ENCODE measurements at regions not wholly inside any gene's neighbourhood (a gene's known extent, or its start where the extent isn't known, plus 50 kb on each side); places are given as distances from the start of the nearest gene placed in this dataset.
"Not testable (repeated sequence)": the region's sequence is repeated elsewhere in the genome, so short reads cannot be mapped to it uniquely, and the experiment has no call there.

- TF ChIP-seq CTCF (conservative IDR thresholded peaks at IDR 0.05) = no peak
- peaks cover 20% of the 10 kb centered on the region for H3K4me1 Mint-ChIP-seq
- H3K36me3 Mint-ChIP-seq (ENCODE audit: low read depth) = no peaks in the 10 kb centered on the region
- no peak overlapping the region for H3K4me3 Mint-ChIP-seq
- no peak overlapping the region for H3K27ac Mint-ChIP-seq (ENCODE audit: unreplicated experiment)
- no peaks in the 10 kb centered on the region for H3K9me3 Mint-ChIP-seq
- DNase-seq (ENCODE audit: low read depth, low spot score) = no peak
- no peaks in the 10 kb centered on the region for H3K27me3 Mint-ChIP-seq (ENCODE audit: low read depth)
Measured at GRCh38 chr20:48214601-48215000, 429.3 kb upstream of the SULF2 start.

GRCh38 chr20:48213635-48214034, 428.4 kb upstream of the SULF2 start:
- H3K9me3 Mint-ChIP-seq; H3K36me3 Mint-ChIP-seq (ENCODE audit: low read depth); H3K4me3 Mint-ChIP-seq; DNase-seq (ENCODE audit: low read depth, low spot score); H3K27me3 Mint-ChIP-seq (ENCODE audit: low read depth): not testable (repeated sequence)
- H3K4me1 Mint-ChIP-seq = peaks cover 28% of the 10 kb centered on the region
- H3K27ac Mint-ChIP-seq (ENCODE audit: unreplicated experiment) = peak overlapping the region; percentile 59

GRCh38 chr20:48212806-48213509, 427.7 kb upstream of the SULF2 start:
- Mint-ChIP-seq H3K27ac (ENCODE audit: unreplicated experiment) (peak overlapping the region; percentile 59), H3K4me1 (peaks cover 28% of the 10 kb centered on the region), H3K9me3 (no peaks in the 10 kb centered on the region), H3K36me3 (ENCODE audit: low read depth) (no peaks in the 10 kb centered on the region), H3K27me3 (ENCODE audit: low read depth) (no peaks in the 10 kb centered on the region), H3K4me3 (no peak overlapping the region)
- DNase-seq (ENCODE audit: low read depth, low spot score) = no peak
- no peak for TF ChIP-seq CTCF (conservative IDR thresholded peaks at IDR 0.05)

- H3K27ac Mint-ChIP-seq (ENCODE audit: unreplicated experiment) = no peak overlapping the region
- no peaks in the 10 kb centered on the region for H3K27me3 Mint-ChIP-seq (ENCODE audit: low read depth)
- no peaks in the 10 kb centered on the region for H3K9me3 Mint-ChIP-seq
- DNase-seq (ENCODE audit: low read depth, low spot score) = no peak
- H3K36me3 Mint-ChIP-seq (ENCODE audit: low read depth) = no peaks in the 10 kb centered on the region
- peaks cover 28% of the 10 kb centered on the region for H3K4me1 Mint-ChIP-seq
- H3K4me3 Mint-ChIP-seq = no peak overlapping the region
- no peak for TF ChIP-seq CTCF (conservative IDR thresholded peaks at IDR 0.05)
Measured at GRCh38 chr20:48211847-48212246, 426.6 kb upstream of the SULF2 start.

GRCh38 chr20:48211238-48211637, 426.0 kb upstream of the SULF2 start:
- TF ChIP-seq CTCF (conservative IDR thresholded peaks at IDR 0.05) = no peak
- no peaks in the 10 kb centered on the region for H3K36me3 Mint-ChIP-seq (ENCODE audit: low read depth)
- H3K4me1 Mint-ChIP-seq = peaks cover 28% of the 10 kb centered on the region
- no peak for DNase-seq (ENCODE audit: low read depth, low spot score)
- no peak overlapping the region for H3K27ac Mint-ChIP-seq (ENCODE audit: unreplicated experiment)
- H3K27me3 Mint-ChIP-seq (ENCODE audit: low read depth) = no peaks in the 10 kb centered on the region
- H3K9me3 Mint-ChIP-seq = no peaks in the 10 kb centered on the region
- no peak overlapping the region for H3K4me3 Mint-ChIP-seq

GRCh38 chr20:48210111-48211027, 425.1 kb upstream of the SULF2 start:
- Mint-ChIP-seq H3K27ac (ENCODE audit: unreplicated experiment) (no peak overlapping the region), H3K36me3 (ENCODE audit: low read depth) (no peaks in the 10 kb centered on the region), H3K9me3 (no peaks in the 10 kb centered on the region), H3K4me1 (peaks cover 28% of the 10 kb centered on the region), H3K27me3 (ENCODE audit: low read depth) (no peaks in the 10 kb centered on the region), H3K4me3 (no peak overlapping the region)
- no peak for DNase-seq (ENCODE audit: low read depth, low spot score)
- no peak for TF ChIP-seq CTCF (conservative IDR thresholded peaks at IDR 0.05)
